Right lobe of liver (tissue), 6 donors: ENCODE measurements at regions not wholly inside any gene's neighbourhood (a gene's known extent, or its start where the extent isn't known, plus 50 kb on each side); places are given as distances from the start of the nearest gene placed in this dataset.

Experiments
- ATAC-seq, 4 donors: fragments of 200-7000 bp; cut with Tn5 transposase; one replicate each; pipeline ENCODE4 v1.9.1; 2020; ENCODE audit warnings: mild to moderate bottlenecking in 4 of 4, moderate library complexity in 4 of 4
- DNase-seq, 3 donors: peaks; one replicate each; pipeline ENCODE4 v3.0.0-alpha.2; 2020
- H3K27ac ChIP-seq, 3 donors: fragments of 200-600 bp; one replicate each; pipeline ENCODE4 v1.8.0; 2022
- H3K27me3 ChIP-seq, 2 donors: fragments of 200-600 bp; one replicate each; pipeline ENCODE4 v1.8.0; 2022
- H3K36me3 ChIP-seq, 4 donors: fragments of 200-600 bp; sonication (generic) in 1 of 4; one replicate each; pipeline versions ENCODE4 v1.5.1 to v1.8.0; 2017 to 2022; ENCODE audit warnings: control low read depth in 1 of 4
- H3K4me1 ChIP-seq, 4 donors: fragments of 200-600 bp; sonication (generic) in 1 of 4; one replicate each; pipeline versions ENCODE4 v1.5.1 to v1.8.0; 2017 to 2022; ENCODE audit warnings: control low read depth in 1 of 4
- H3K4me3 ChIP-seq, 3 donors: fragments of 200-600 bp; one replicate each; pipeline ENCODE4 v1.8.0; 2022
- H3K9me3 ChIP-seq, 4 donors: fragments of 200-600 bp; sonication (generic) in 1 of 4; one replicate each; pipeline versions ENCODE4 v1.5.1 to v1.8.0; 2017 to 2022; ENCODE audit warnings: control low read depth in 1 of 4
- POLR2A ChIP-seq: fragments of 450-650 bp; IDR thresholded peaks from one replicate; pipeline ENCODE4 v1.6.1; 2017; ENCODE audit warnings: antibody characterized with exemption, mild to moderate bottlenecking
- WGBS: methylation state at CpG from one replicate; pipeline ENCODE4 v1.1.6; 2018; ENCODE audit warnings: low coverage, low lambda C conversion rate; ENCODE audit not compliant: insufficient coverage; ENCODE audit errors: missing lambda C conversion rate; 5-methylcytosine and 5-hydroxymethylcytosine counted together
- intact Hi-C, 2 donors: fragments of 100-400 bp; cut with DNase I; formaldehyde crosslinking; loops; one replicate each; pipeline versions ENCODE4 v1.11.2 to v1.14.1; 2022
- TF ChIP-seq, protein P1 (sequence below), 4 donors: fragments of 200-600 bp in 3 of 4; fragments of 450-650 bp in 1 of 4; IDR thresholded peaks; one replicate each; pipeline versions ENCODE4 v1.5.1 to v1.8.0; 2016 to 2022; ENCODE audit warnings: antibody characterized with exemption in 4 of 4, mild to moderate bottlenecking in 2 of 4
- donor health status: DM: no; HTN: yes; CAD: no.
- donor health status: DM: no; HTN: no; CAD: no.
- donor health status: DM: no; HTN: no; CAD: no.
- donor health status: DM: no; HTN: yes; CAD: no.
- donor health status: DM: no; HTN: yes; CAD: no.

DNA sequence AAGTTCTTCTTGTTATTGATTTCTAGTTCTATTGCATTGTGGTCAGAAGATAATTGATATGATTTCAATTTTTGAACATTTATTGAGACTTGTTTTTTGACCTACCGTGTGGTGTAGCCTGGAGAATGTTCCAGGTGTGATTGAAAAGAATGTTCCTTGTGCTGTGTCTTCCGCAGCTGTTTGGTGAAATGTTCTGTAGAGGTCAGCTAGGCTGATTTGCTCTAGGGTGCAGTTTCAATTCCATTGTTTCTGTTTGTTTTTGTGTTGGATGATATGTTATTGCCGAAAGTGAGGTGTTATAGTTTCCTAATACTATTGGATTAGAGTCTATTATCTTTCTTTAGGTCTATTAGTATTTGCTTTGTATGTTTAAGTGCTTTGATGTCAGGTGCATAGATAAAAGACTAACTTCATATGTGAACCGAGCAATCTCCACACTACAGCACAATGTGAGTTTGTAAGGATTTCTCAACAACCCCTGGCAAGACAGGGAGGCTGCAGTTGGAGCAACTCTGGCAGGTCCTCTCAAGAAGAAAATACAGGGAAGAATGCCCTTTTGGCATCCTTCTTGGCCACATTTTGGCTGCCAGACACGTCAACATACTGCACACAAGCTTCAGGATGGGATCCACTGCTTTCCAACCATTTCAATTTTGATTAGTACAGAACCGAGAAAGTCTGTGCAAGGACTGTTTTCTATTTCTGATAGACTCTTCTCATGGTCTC is 320.7 kb downstream of the RNF144B start:
- no peak overlapping the region for H3K27ac ChIP-seq
- TF ChIP-seq, protein P1, sequence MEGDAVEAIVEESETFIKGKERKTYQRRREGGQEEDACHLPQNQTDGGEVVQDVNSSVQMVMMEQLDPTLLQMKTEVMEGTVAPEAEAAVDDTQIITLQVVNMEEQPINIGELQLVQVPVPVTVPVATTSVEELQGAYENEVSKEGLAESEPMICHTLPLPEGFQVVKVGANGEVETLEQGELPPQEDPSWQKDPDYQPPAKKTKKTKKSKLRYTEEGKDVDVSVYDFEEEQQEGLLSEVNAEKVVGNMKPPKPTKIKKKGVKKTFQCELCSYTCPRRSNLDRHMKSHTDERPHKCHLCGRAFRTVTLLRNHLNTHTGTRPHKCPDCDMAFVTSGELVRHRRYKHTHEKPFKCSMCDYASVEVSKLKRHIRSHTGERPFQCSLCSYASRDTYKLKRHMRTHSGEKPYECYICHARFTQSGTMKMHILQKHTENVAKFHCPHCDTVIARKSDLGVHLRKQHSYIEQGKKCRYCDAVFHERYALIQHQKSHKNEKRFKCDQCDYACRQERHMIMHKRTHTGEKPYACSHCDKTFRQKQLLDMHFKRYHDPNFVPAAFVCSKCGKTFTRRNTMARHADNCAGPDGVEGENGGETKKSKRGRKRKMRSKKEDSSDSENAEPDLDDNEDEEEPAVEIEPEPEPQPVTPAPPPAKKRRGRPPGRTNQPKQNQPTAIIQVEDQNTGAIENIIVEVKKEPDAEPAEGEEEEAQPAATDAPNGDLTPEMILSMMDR (IDR thresholded peaks at IDR 0.05), result no peak
- TF ChIP-seq POLR2A, result no peak
- H3K4me1 ChIP-seq, result no peaks in the 10 kb centered on the region
- DNase-seq (no peak), ATAC-seq (no peak)
- WGBS, result 61% methylated on average over 6 of the region's 6 CpGs
- peaks cover 0 to 5% (median 0%) of the 10 kb centered on the region in 4 donors for H3K9me3 ChIP-seq
- no peaks in the 10 kb centered on the region for H3K27me3 ChIP-seq
- intact Hi-C loops, result no loop called here
- H3K36me3 ChIP-seq, result no peaks in the 10 kb centered on the region
- no peak overlapping the region for H3K4me3 ChIP-seq

- DNase-seq (no peak), ATAC-seq (no peak)
- TF ChIP-seq, protein P1 (IDR thresholded peaks at IDR 0.05), result no peak
- TF ChIP-seq POLR2A, result no peak
- Histone ChIP-seq H3K27me3 (no peaks in the 10 kb centered on the region), H3K4me1 (no peaks in the 10 kb centered on the region), H3K9me3 (no peaks in the 10 kb centered on the region), H3K4me3 (no peak overlapping the region), H3K36me3 (no peaks in the 10 kb centered on the region), H3K27ac (no peak overlapping the region)
- WGBS, result 56% methylated on average over 3 of the region's 4 CpGs
- intact Hi-C loops, result no loop called here
Measured at GRCh38 chr6:18712595-18712994, 325.4 kb downstream of the RNF144B start.

DNA sequence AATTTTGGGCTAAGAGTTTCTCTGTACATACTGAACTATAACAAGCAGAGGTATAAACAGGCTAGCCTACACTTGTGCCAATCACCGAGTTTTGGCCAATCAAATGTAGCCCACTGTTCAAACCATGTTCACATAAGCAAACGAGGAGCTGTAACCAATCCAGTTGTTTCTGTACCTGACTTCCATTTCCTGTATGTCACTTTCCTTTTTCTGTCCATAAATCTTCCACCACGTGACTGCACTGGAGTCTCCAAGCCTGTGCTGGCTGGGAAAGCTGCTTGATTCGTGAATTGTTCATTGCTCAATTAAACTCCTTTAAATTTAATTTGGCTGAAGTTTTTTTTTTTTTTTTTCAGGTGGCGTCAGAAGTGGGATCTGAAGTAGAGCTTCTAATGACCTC is 332.9 kb downstream of the RNF144B start:
- no peak overlapping the region for H3K4me3 ChIP-seq
- no peak for ATAC-seq
- H3K27me3 ChIP-seq, result no peaks in the 10 kb centered on the region
- no peak for DNase-seq
- WGBS, result 37% methylated on average over 5 of the region's 5 CpGs
- H3K27ac ChIP-seq, result no peak overlapping the region
- no peak for TF ChIP-seq POLR2A
- TF ChIP-seq, protein P1 (IDR thresholded peaks at IDR 0.05), result no peak
- no peaks in the 10 kb centered on the region for H3K36me3 ChIP-seq
- intact Hi-C loops, result no loop called here
- H3K9me3 ChIP-seq, result no peaks in the 10 kb centered on the region
- no peaks in the 10 kb centered on the region for H3K4me1 ChIP-seq

DNA sequence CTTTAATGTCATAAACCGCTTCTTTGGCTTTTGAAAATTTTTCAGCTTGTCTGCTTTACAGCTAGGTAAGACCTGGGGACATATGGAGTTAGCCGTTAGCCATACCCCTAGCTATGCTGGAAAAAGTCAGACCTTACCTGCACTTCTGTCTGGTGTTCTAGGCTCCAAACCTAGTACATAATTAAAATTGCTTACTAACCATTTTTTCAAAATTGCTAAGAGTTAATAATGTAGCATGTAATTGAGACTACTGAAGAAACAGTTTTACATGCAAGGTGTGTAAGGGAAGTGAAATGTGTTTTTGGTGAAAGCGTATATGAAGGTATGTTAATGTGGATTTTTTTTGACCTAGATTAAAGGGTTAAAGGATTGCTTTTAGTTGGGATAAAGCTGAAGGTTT is 336.9 kb downstream of the RNF144B start:
- TF ChIP-seq, protein P1 (IDR thresholded peaks at IDR 0.05), result no peak
- no peak for TF ChIP-seq POLR2A
- H3K4me3 ChIP-seq, result no peak overlapping the region
- H3K9me3 ChIP-seq, result no peaks in the 10 kb centered on the region
- DNase-seq, result no peak
- intact Hi-C loops, result no loop called here
- 71% methylated on average over 3 of the region's 3 CpGs for WGBS
- H3K27me3 ChIP-seq, result no peaks in the 10 kb centered on the region
- ATAC-seq, result no peak
- H3K36me3 ChIP-seq, result no peaks in the 10 kb centered on the region
- H3K27ac ChIP-seq, result no peak overlapping the region
- no peaks in the 10 kb centered on the region for H3K4me1 ChIP-seq
